Testis (tissue), 2 donors: ENCODE measurements at regions not wholly inside any gene's neighbourhood (a gene's known extent, or its start where the extent isn't known, plus 50 kb on each side); places are given as distances from the start of the nearest gene placed in this dataset.

Experiments used
- CTCF ChIP-seq, 3 experiments: fragments of 450-650 bp in 2 of 3; fragments of 200-600 bp in 1 of 3; sonication (generic) in 1 of 3; IDR thresholded peaks; one replicate each; pipeline ENCODE4 v1.5.1; 2016 to 2019; ENCODE audit warnings: antibody characterized with exemption in 3 of 3, mild to moderate bottlenecking in 2 of 3, moderate library complexity in 1 of 3
- POLR2A ChIP-seq: fragments of 450-650 bp; IDR thresholded peaks from one replicate; pipeline ENCODE4 v1.6.1; 2017; ENCODE audit warnings: antibody characterized with exemption, mild to moderate bottlenecking, moderate library complexity

- TF ChIP-seq CTCF (IDR thresholded peaks at IDR 0.05) (no peak), POLR2A (no peak)
Measured at GRCh38 chr12:98403936-98404335, 111.5 kb upstream of the TMPO start.
